ENCODE measurements at regions not wholly inside any gene's neighbourhood (a gene's known extent, or its start where the extent isn't known, plus 50 kb on each side); places are given as distances from the start of the nearest gene placed in this dataset.
"Not testable (repeated sequence)": the region's sequence is repeated elsewhere in the genome, so short reads cannot be mapped to it uniquely, and the experiment has no call there.

DNA sequence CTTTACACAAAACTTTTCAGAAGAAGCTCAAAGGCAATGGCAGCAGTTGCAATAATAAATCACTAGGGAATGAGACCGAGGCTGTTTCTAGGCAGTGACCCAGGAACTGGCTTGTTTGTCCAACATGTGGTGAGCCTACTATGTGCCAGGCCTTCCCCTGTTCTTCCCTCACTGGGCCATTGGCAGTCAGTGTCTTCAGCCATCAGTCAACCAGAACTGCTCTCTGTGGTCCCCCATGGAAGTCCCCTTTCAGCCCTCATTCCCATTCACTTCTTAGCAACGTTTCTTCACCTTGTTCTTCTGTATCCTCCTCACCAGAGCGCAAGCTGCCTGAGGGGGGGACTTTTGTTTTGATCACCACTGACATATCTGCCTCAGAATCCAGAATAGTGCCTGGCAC lies 274.1 kb downstream of the RRAGC start:
- H3K27me3 ChIP-seq (replicated peaks; ENCODE audit: insufficient read depth): no peaks in the 10 kb centered on the region
- no peak overlapping the region for H3K4me3 ChIP-seq
- TF ChIP-seq, protein P1, sequence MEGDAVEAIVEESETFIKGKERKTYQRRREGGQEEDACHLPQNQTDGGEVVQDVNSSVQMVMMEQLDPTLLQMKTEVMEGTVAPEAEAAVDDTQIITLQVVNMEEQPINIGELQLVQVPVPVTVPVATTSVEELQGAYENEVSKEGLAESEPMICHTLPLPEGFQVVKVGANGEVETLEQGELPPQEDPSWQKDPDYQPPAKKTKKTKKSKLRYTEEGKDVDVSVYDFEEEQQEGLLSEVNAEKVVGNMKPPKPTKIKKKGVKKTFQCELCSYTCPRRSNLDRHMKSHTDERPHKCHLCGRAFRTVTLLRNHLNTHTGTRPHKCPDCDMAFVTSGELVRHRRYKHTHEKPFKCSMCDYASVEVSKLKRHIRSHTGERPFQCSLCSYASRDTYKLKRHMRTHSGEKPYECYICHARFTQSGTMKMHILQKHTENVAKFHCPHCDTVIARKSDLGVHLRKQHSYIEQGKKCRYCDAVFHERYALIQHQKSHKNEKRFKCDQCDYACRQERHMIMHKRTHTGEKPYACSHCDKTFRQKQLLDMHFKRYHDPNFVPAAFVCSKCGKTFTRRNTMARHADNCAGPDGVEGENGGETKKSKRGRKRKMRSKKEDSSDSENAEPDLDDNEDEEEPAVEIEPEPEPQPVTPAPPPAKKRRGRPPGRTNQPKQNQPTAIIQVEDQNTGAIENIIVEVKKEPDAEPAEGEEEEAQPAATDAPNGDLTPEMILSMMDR (IDR thresholded peaks at IDR 0.05): no peak
- ATAC-seq (ENCODE audit: insufficient number of reproducible peaks, low FRiP score, low read depth) (no peak), DNase-seq (ENCODE audit: low spot score) (no peak)
- H3K4me1 ChIP-seq (ENCODE audit: control insufficient read depth in 1 of 2, low read depth in 2 of 2): no peaks in the 10 kb centered on the region
- no peaks in the 10 kb centered on the region for H3K36me3 ChIP-seq
- no peaks in the 10 kb centered on the region for H3K9me3 ChIP-seq
- no peak overlapping the region for H3K27ac ChIP-seq

DNA sequence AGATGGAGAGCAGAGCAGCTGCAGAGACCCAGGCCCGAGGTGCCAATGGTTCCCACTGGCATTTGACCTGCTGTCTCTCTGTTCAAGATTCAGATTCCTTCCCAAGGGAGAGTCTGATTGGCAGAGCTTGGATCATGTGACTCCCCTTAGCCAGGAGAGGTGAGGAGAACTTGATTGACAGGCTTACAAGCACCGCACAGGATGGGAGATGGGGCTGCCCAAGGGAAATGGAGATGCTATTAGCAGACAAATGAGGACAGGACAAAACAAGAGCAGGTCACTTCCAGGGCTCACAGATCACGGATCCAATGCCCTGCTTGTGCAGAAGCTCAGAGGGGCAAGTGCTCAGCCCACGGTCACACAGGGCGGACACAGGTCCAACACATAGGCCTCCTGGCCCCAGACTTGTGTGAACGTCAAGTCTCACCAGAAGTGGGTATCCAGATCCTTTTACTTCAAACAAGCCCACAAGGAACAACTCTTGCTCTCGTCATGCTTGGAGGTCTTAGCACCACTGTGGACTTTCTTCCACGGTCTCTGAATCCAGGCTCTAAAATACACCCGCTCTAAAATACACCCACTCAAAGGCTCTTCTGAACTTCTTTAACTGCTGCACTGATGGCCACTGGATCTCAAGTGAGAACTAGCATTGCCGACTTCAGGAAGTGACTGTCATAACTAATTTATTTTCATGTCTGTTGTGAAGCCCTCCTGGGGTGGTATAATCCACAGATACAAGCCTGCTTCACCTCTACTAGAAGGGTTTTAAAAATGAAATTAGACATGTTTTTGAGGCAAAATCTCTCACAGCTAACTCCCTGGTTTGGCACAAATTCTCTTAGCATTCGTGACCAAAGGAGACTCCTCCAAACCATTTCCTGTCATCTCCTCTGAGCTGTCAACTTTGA lies 274.9 kb downstream of the RRAGC start:
- Histone ChIP-seq H3K27ac (no peak overlapping the region), H3K4me3 (no peak overlapping the region), H3K27me3 (replicated peaks; ENCODE audit: insufficient read depth) (no peaks in the 10 kb centered on the region), H3K4me1 (ENCODE audit: control insufficient read depth in 1 of 2, low read depth in 2 of 2) (no peaks in the 10 kb centered on the region), H3K36me3 (no peaks in the 10 kb centered on the region), H3K9me3 (no peaks in the 10 kb centered on the region)
- no peak for DNase-seq (ENCODE audit: low spot score)
- no peak for ATAC-seq (ENCODE audit: insufficient number of reproducible peaks, low FRiP score, low read depth)
- TF ChIP-seq, protein P1 (IDR thresholded peaks at IDR 0.05): no peak

DNA sequence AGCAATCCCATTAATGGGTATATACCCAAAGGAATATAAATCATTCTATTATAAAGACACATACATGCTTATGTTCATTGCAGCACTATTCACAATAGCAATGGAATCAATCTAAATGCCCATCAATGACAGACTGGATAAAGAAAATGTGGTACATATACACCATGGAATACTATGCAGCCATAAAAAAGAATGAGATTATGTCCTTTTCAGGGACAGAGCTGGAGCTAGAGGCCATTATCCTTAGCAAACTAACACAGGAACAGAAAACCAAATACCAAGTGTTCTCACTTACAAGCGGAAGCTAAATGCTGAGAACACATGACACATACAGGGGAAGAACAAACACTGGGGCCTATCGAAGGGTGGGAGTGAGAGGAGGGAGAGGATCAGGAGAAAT lies 276.3 kb downstream of the RRAGC start:
- not testable (repeated sequence) for H3K4me1 ChIP-seq (ENCODE audit: control insufficient read depth in 1 of 2, low read depth in 2 of 2); DNase-seq (ENCODE audit: low spot score); ATAC-seq (ENCODE audit: insufficient number of reproducible peaks, low FRiP score, low read depth); H3K27me3 ChIP-seq (replicated peaks; ENCODE audit: insufficient read depth); H3K36me3 ChIP-seq; H3K9me3 ChIP-seq; H3K4me3 ChIP-seq; H3K27ac ChIP-seq

DNA sequence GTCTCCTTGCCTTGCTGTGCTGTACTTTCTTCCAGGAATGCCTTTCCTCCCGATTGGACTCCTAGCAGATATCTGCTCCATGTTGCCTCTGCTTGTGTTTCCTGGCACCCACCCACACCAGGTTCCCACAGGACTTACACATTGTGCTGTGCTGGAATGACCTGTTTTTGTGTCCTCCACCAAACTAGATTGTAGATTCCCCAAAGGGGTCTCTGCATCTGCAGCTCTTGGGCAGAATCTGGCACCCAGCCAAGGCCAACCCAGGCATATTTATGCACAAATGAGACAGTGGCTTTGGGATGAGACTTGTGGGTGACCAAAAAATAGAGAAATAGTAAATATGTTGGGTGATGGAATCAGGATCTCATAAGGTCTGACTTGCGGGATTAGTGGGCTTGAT lies 278.2 kb downstream of the RRAGC start:
- ATAC-seq (ENCODE audit: insufficient number of reproducible peaks, low FRiP score, low read depth): no peak
- H3K27ac ChIP-seq: no peak overlapping the region
- no peaks in the 10 kb centered on the region for H3K36me3 ChIP-seq
- no peak overlapping the region for H3K4me3 ChIP-seq
- no peaks in the 10 kb centered on the region for H3K27me3 ChIP-seq (replicated peaks; ENCODE audit: insufficient read depth)
- no peaks in the 10 kb centered on the region for H3K9me3 ChIP-seq
- TF ChIP-seq, protein P1 (IDR thresholded peaks at IDR 0.05): no peak
- H3K4me1 ChIP-seq (ENCODE audit: control insufficient read depth in 1 of 2, low read depth in 2 of 2): no peaks in the 10 kb centered on the region
- DNase-seq (ENCODE audit: low spot score): no peak

DNA sequence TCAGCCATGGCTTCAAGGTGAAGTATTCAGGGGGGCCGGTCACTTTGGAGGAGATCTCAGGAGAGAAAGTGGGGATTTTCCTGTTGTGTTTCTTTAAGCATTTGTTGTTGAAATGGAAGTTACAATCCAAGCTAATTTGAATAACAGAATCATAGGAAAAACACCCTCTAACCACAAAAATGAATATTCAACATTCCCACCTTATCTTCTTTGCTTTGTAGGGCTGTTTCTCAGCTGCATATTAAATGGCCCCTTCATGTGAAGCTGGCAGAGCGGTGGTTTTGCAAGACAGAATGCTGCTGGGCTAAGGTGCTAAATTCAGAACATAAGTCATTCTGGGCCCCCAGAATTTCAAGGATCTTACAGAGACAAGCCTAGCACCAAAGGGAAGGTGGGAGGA lies 279.0 kb downstream of the RRAGC start:
- no peaks in the 10 kb centered on the region for H3K27me3 ChIP-seq (replicated peaks; ENCODE audit: insufficient read depth)

More for the DNA sequence above, 279.0 kb downstream of the RRAGC start:
- ATAC-seq (ENCODE audit: insufficient number of reproducible peaks, low FRiP score, low read depth): no peak
- TF ChIP-seq, protein P1 (IDR thresholded peaks at IDR 0.05): no peak
- no peak for DNase-seq (ENCODE audit: low spot score)
- H3K27ac ChIP-seq: no peak overlapping the region
- no peaks in the 10 kb centered on the region for H3K36me3 ChIP-seq
- no peak overlapping the region for H3K4me3 ChIP-seq
- H3K9me3 ChIP-seq: no peaks in the 10 kb centered on the region
- H3K4me1 ChIP-seq (ENCODE audit: control insufficient read depth in 1 of 2, low read depth in 2 of 2): no peaks in the 10 kb centered on the region

Data from thoracic aorta (tissue), 2 donors.